OCI-LY7 (cell line): ENCODE measurements at regions not wholly inside any gene's neighbourhood (a gene's known extent, or its start where the extent isn't known, plus 50 kb on each side); places are given as distances from the start of the nearest gene placed in this dataset.

Experiments used
- CTCF ChIP-seq: fragments of 200-600 bp; sonication (generic); conservative IDR thresholded peaks from 2 replicates; pipeline ENCODE4 v1.5.1; 2014; ENCODE audit warnings: mild to moderate bottlenecking, antibody characterized with exemption, low read length, moderate library complexity, mixed read lengths
- EZH2phosphoT487 ChIP-seq: fragments of 200-600 bp; sonication (generic); IDR thresholded peaks from 2 replicates; pipeline ENCODE4 v1.6.1; 2018; ENCODE audit warnings: low read depth, borderline replicate concordance, mild to moderate bottlenecking, mixed run types, antibody characterized with exemption, low read length, moderate library complexity, mixed read lengths

DNA sequence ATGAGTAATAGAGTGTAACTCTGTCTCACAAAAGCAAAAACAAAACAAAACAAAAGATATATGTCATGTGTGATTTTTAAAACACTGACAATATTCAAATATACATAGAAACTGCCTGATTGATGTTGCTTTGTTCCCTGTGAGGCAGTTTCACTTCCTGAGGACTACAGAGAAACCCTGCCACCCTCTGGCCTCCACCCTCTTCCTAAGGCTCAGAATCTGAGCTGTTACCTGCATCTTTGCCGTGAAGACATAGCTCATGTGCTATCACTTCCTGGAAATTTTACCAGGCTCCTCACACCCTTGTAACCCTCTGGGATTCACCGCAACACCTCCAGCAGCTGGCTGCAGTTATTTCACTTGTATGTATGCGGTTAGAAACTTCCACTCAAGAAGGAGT, 831.0 kb downstream of the NLGN4Y start:
- TF ChIP-seq CTCF (no peak), EZH2phosphoT487 (no peak)
